ENCODE measurements at regions not wholly inside any gene's neighbourhood (a gene's known extent, or its start where the extent isn't known, plus 50 kb on each side); places are given as distances from the start of the nearest gene placed in this dataset.
"Not testable (repeated sequence)": the region's sequence is repeated elsewhere in the genome, so short reads cannot be mapped to it uniquely, and the experiment has no call there.

- TF ChIP-seq CTCF (conservative IDR thresholded peaks at IDR 0.05; ENCODE audit: low read depth, low read length): no peak
- Histone ChIP-seq H3K4me1 (ENCODE audit: low read depth, poor library complexity, severe bottlenecking) (no peaks in the 10 kb centered on the region), H3K27me3 (ENCODE audit: insufficient read depth, low read depth) (no peaks in the 10 kb centered on the region), H2AFZ (ENCODE audit: low read depth) (no peak overlapping the region), H3K4me2 (no peak overlapping the region), H3K27ac (no peak overlapping the region), H4K20me1 (ENCODE audit: insufficient read depth) (no peaks in the 10 kb centered on the region), H3K9ac (no peak overlapping the region), H3K4me3 (IDR thresholded peaks at IDR 0.05; ENCODE audit: insufficient read depth, low read depth, low read length) (no peak overlapping the region), H3K36me3 (ENCODE audit: insufficient read depth) (no peaks in the 10 kb centered on the region), H3K79me2 (ENCODE audit: insufficient read depth, low read depth) (no peaks in the 10 kb centered on the region)
Measured at GRCh38 chr15:66870880-66871388, 168.9 kb downstream of the SMAD6 start.

- Histone ChIP-seq H3K9ac (no peak overlapping the region), H3K4me3 (IDR thresholded peaks at IDR 0.05; ENCODE audit: insufficient read depth, low read depth, low read length) (no peak overlapping the region), H4K20me1 (ENCODE audit: insufficient read depth) (no peaks in the 10 kb centered on the region), H3K4me2 (no peak overlapping the region), H3K27ac (no peak overlapping the region), H3K36me3 (ENCODE audit: insufficient read depth) (no peaks in the 10 kb centered on the region), H3K4me1 (ENCODE audit: low read depth, poor library complexity, severe bottlenecking) (no peaks in the 10 kb centered on the region), H2AFZ (ENCODE audit: low read depth) (no peak overlapping the region), H3K79me2 (ENCODE audit: insufficient read depth, low read depth) (no peaks in the 10 kb centered on the region), H3K27me3 (ENCODE audit: insufficient read depth, low read depth) (no peaks in the 10 kb centered on the region)
- no peak for TF ChIP-seq CTCF (conservative IDR thresholded peaks at IDR 0.05; ENCODE audit: low read depth, low read length)
Measured at GRCh38 chr15:66872405-66872804, 170.4 kb downstream of the SMAD6 start.

- H3K79me2 ChIP-seq (ENCODE audit: insufficient read depth, low read depth); H3K9ac ChIP-seq; H3K27ac ChIP-seq; H2AFZ ChIP-seq (ENCODE audit: low read depth); H3K27me3 ChIP-seq (ENCODE audit: insufficient read depth, low read depth); H4K20me1 ChIP-seq (ENCODE audit: insufficient read depth); H3K4me2 ChIP-seq; H3K36me3 ChIP-seq (ENCODE audit: insufficient read depth); H3K4me3 ChIP-seq (IDR thresholded peaks at IDR 0.05; ENCODE audit: insufficient read depth, low read depth, low read length); H3K4me1 ChIP-seq (ENCODE audit: low read depth, poor library complexity, severe bottlenecking): not testable (repeated sequence)
Measured at GRCh38 chr15:66873331-66873730, 171.3 kb downstream of the SMAD6 start.

GRCh38 chr15:66873856-66874255, 171.8 kb downstream of the SMAD6 start:
- H3K4me3 ChIP-seq (IDR thresholded peaks at IDR 0.05; ENCODE audit: insufficient read depth, low read depth, low read length): no peak overlapping the region
- H3K79me2 ChIP-seq (ENCODE audit: insufficient read depth, low read depth): no peaks in the 10 kb centered on the region
- H3K9ac ChIP-seq: no peak overlapping the region
- H2AFZ ChIP-seq (ENCODE audit: low read depth): no peak overlapping the region
- H3K4me2 ChIP-seq: no peak overlapping the region
- no peak overlapping the region for H3K27ac ChIP-seq
- no peaks in the 10 kb centered on the region for H3K4me1 ChIP-seq (ENCODE audit: low read depth, poor library complexity, severe bottlenecking)
- H3K36me3 ChIP-seq (ENCODE audit: insufficient read depth): no peaks in the 10 kb centered on the region
- H3K27me3 ChIP-seq (ENCODE audit: insufficient read depth, low read depth): no peaks in the 10 kb centered on the region
- no peaks in the 10 kb centered on the region for H4K20me1 ChIP-seq (ENCODE audit: insufficient read depth)
- TF ChIP-seq CTCF (conservative IDR thresholded peaks at IDR 0.05; ENCODE audit: low read depth, low read length): no peak

GRCh38 chr15:66875588-66876420, 173.8 kb downstream of the SMAD6 start:
- Histone ChIP-seq H3K27me3 (ENCODE audit: insufficient read depth, low read depth) (no peaks in the 10 kb centered on the region), H3K4me2 (no peak overlapping the region), H2AFZ (ENCODE audit: low read depth) (no peak overlapping the region), H3K36me3 (ENCODE audit: insufficient read depth) (no peaks in the 10 kb centered on the region), H3K9ac (no peak overlapping the region), H4K20me1 (ENCODE audit: insufficient read depth) (no peaks in the 10 kb centered on the region), H3K4me1 (ENCODE audit: low read depth, poor library complexity, severe bottlenecking) (no peaks in the 10 kb centered on the region), H3K79me2 (ENCODE audit: insufficient read depth, low read depth) (no peaks in the 10 kb centered on the region), H3K27ac (no peak overlapping the region), H3K4me3 (IDR thresholded peaks at IDR 0.05; ENCODE audit: insufficient read depth, low read depth, low read length) (no peak overlapping the region)
- no peak for TF ChIP-seq CTCF (conservative IDR thresholded peaks at IDR 0.05; ENCODE audit: low read depth, low read length)
